Gastrocnemius medialis (tissue), 4 donors: ENCODE measurements at regions not wholly inside any gene's neighbourhood (a gene's known extent, or its start where the extent isn't known, plus 50 kb on each side); places are given as distances from the start of the nearest gene placed in this dataset.

ENCODE experiments used
- CTCF ChIP-seq, 5 experiments: fragments of 450-650 bp in 3 of 5; fragments of 200-600 bp in 2 of 5; sonication (generic) in 2 of 5; IDR thresholded peaks in 4 of 5; conservative IDR thresholded peaks in 1 of 5; 1 replicate in 4 of 5; 2 replicates in 1 of 5; pipeline ENCODE4 v1.5.1; 2016 to 2019; ENCODE audit warnings: antibody characterized with exemption in 5 of 5, mild to moderate bottlenecking in 3 of 5, moderate library complexity in 3 of 5
- POLR2A ChIP-seq, 2 donors: fragments of 450-650 bp; IDR thresholded peaks; one replicate each; pipeline ENCODE4 v1.6.1; 2017; ENCODE audit warnings: antibody characterized with exemption in 2 of 2, mild to moderate bottlenecking in 2 of 2, moderate library complexity in 2 of 2

GRCh38 chr6:92267335-92267734 lies 1152.0 kb downstream of the EPHA7 start:
- TF ChIP-seq POLR2A (IDR thresholded peaks at IDR 0.05) (no peak), CTCF (IDR thresholded peaks at IDR 0.05 in 4 of 5, conservative IDR thresholded peaks at IDR 0.05 in 1 of 5) (no peak)
